ENCODE measurements at regions not wholly inside any gene's neighbourhood (a gene's known extent, or its start where the extent isn't known, plus 50 kb on each side); places are given as distances from the start of the nearest gene placed in this dataset.

- TF ChIP-seq, protein P1, sequence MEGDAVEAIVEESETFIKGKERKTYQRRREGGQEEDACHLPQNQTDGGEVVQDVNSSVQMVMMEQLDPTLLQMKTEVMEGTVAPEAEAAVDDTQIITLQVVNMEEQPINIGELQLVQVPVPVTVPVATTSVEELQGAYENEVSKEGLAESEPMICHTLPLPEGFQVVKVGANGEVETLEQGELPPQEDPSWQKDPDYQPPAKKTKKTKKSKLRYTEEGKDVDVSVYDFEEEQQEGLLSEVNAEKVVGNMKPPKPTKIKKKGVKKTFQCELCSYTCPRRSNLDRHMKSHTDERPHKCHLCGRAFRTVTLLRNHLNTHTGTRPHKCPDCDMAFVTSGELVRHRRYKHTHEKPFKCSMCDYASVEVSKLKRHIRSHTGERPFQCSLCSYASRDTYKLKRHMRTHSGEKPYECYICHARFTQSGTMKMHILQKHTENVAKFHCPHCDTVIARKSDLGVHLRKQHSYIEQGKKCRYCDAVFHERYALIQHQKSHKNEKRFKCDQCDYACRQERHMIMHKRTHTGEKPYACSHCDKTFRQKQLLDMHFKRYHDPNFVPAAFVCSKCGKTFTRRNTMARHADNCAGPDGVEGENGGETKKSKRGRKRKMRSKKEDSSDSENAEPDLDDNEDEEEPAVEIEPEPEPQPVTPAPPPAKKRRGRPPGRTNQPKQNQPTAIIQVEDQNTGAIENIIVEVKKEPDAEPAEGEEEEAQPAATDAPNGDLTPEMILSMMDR (IDR thresholded peaks at IDR 0.05) = no peak
- TF ChIP-seq POLR2A (IDR thresholded peaks at IDR 0.05) = no peak
Observed at GRCh38 chr3:79976466-79976865, 208.7 kb upstream of the ROBO1 start.
